SK-N-SH treated with all-trans-retinoic acid at 6 μM for 48 hours (cell line): ENCODE measurements at regions not wholly inside any gene's neighbourhood (a gene's known extent, or its start where the extent isn't known, plus 50 kb on each side); places are given as distances from the start of the nearest gene placed in this dataset.

Experiments used
- ESRRG ChIP-seq: fragments of 250-450 bp; sonication (Bioruptor Pico); IDR thresholded peaks from 2 replicates; pipeline ENCODE4 v1.6.1; 2021; ENCODE audit warnings: mild to moderate bottlenecking
- OSR1 ChIP-seq: fragments of 250-450 bp; sonication (Bioruptor Pico); IDR thresholded peaks from 2 replicates; pipeline ENCODE4 v1.8.0; 2022; ENCODE audit warnings: moderate library complexity, mild to moderate bottlenecking, inconsistent platforms
- TF ChIP-seq, protein P1 (sequence below): fragments of 250-450 bp; sonication (Bioruptor Pico); IDR thresholded peaks from 2 replicates; pipeline ENCODE4 v1.8.0; 2020; ENCODE audit warnings: mild to moderate bottlenecking, moderate library complexity, borderline replicate concordance
- TF ChIP-seq, protein P2 (sequence below): fragments of 250-450 bp; sonication (Bioruptor Pico); IDR thresholded peaks from 2 replicates; pipeline ENCODE4 v1.5.1; 2021; ENCODE audit warnings: mild to moderate bottlenecking, moderate library complexity

DNA sequence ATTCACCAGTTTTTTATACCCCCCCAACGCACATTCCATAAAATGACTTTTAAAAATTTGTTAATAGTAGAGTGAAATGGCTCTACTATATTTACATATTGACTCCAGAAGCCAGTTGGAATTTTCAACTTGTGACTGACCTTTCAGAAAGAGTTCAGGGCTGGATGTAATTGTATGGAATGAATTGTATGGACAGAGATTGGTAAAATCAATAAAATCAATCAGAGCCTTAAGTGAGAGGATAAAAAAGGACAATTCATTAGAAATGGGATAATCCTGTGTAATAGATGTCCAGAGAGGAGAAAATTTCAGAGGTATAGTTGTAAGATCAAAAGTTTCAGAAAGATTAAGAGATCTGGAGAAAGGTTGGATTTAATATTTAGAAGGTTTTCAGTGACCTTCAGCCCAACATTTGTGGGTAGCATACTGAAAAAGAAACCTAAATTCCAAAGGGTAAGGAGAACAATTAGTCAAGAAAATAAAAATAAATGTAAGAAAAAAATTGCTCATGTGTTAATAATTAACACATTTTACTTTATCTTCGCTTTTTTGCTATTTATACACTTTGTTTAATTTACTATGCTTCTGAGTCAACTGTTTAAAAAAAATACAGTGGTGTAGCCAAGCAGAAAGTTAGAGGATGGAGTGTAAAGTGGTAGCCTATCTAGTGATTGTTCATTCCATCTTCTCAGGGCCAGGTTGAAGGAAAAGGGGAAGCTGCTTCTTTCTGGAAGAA is 385.4 kb upstream of the TMEFF2 start:
- TF ChIP-seq, protein P1, sequence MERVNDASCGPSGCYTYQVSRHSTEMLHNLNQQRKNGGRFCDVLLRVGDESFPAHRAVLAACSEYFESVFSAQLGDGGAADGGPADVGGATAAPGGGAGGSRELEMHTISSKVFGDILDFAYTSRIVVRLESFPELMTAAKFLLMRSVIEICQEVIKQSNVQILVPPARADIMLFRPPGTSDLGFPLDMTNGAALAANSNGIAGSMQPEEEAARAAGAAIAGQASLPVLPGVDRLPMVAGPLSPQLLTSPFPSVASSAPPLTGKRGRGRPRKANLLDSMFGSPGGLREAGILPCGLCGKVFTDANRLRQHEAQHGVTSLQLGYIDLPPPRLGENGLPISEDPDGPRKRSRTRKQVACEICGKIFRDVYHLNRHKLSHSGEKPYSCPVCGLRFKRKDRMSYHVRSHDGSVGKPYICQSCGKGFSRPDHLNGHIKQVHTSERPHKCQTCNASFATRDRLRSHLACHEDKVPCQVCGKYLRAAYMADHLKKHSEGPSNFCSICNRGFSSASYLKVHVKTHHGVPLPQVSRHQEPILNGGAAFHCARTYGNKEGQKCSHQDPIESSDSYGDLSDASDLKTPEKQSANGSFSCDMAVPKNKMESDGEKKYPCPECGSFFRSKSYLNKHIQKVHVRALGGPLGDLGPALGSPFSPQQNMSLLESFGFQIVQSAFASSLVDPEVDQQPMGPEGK: no peak
- TF ChIP-seq OSR1 (no peak), ESRRG (CRISPR knock-in tag) (no peak)
- TF ChIP-seq, protein P2, sequence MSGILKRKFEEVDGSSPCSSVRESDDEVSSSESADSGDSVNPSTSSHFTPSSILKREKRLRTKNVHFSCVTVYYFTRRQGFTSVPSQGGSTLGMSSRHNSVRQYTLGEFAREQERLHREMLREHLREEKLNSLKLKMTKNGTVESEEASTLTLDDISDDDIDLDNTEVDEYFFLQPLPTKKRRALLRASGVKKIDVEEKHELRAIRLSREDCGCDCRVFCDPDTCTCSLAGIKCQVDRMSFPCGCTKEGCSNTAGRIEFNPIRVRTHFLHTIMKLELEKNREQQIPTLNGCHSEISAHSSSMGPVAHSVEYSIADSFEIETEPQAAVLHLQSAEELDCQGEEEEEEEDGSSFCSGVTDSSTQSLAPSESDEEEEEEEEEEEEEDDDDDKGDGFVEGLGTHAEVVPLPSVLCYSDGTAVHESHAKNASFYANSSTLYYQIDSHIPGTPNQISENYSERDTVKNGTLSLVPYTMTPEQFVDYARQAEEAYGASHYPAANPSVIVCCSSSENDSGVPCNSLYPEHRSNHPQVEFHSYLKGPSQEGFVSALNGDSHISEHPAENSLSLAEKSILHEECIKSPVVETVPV: no peak
